Lower leg skin (tissue), 4 donors: ENCODE measurements at regions not wholly inside any gene's neighbourhood (a gene's known extent, or its start where the extent isn't known, plus 50 kb on each side); places are given as distances from the start of the nearest gene placed in this dataset.
"Not testable (repeated sequence)": the region's sequence is repeated elsewhere in the genome, so short reads cannot be mapped to it uniquely, and the experiment has no call there.

ENCODE experiments used
- DNase-seq, 2 donors: peaks; one replicate each; pipeline ENCODE4 v3.0.0-alpha.2; 2019; ENCODE audit warnings: low spot score in 2 of 2
- H3K4me3 ChIP-seq: fragments of 200-600 bp; sonication (generic); 2 replicates; pipeline ENCODE4 v1.5.1; 2017; ENCODE audit warnings: mild to moderate bottlenecking, low read depth; ENCODE audit not compliant: poor library complexity, severe bottlenecking
- CTCF ChIP-seq, 3 donors: fragments of 450-650 bp; IDR thresholded peaks; one replicate each; pipeline ENCODE4 v1.5.1; 2016; ENCODE audit warnings: antibody characterized with exemption in 3 of 3, mild to moderate bottlenecking in 3 of 3, moderate library complexity in 2 of 3
- POLR2A ChIP-seq, 2 donors: fragments of 450-650 bp; IDR thresholded peaks; one replicate each; pipeline ENCODE4 v1.6.1; 2016 to 2017; ENCODE audit warnings: antibody characterized with exemption in 2 of 2, mild to moderate bottlenecking in 1 of 2, moderate library complexity in 1 of 2
- WGBS, 2 donors: methylation state at CpG; one replicate each; pipeline ENCODE4 v1.1.5; 2018; 5-methylcytosine and 5-hydroxymethylcytosine counted together
- intact Hi-C: fragments of 100-400 bp; cut with DNase I; formaldehyde crosslinking; loops from one replicate; pipeline ENCODE4 v1.15.0; 2023; ENCODE audit warnings: low total_unique reads

GRCh38 chr3:163508206-163508605 is 1570.1 kb downstream of the SI start:
- WGBS, 2 donors, result 46 to 48% methylated on average over 2 of the region's 2 CpGs
- no peak for TF ChIP-seq CTCF (IDR thresholded peaks at IDR 0.05)
- no peak for TF ChIP-seq POLR2A (IDR thresholded peaks at IDR 0.05)
- no peak overlapping the region for H3K4me3 ChIP-seq
- no peak for DNase-seq
- intact Hi-C loops, result no loop called here

GRCh38 chr3:163504974-163505373 is 1573.3 kb downstream of the SI start:
- intact Hi-C loops, result no loop called here
- TF ChIP-seq CTCF (IDR thresholded peaks at IDR 0.05), result no peak
- TF ChIP-seq POLR2A (IDR thresholded peaks at IDR 0.05), result no peak
- no peak for DNase-seq
- H3K4me3 ChIP-seq, result no peak overlapping the region

- intact Hi-C loops, H3K4me3 ChIP-seq, DNase-seq: not testable (repeated sequence)
- WGBS, 2 donors, result 89 to 94% methylated on average over 11 of the region's 11 CpGs
These were observed 1578.5 kb downstream of the SI start for GRCh38 chr3:163499736-163500219.

GRCh38 chr3:163498842-163499735 is 1579.2 kb downstream of the SI start:
- WGBS, 2 donors, result 93% methylated on average over 42 to 47 of the region's 47 CpGs
- H3K4me3 ChIP-seq, intact Hi-C loops, DNase-seq: not testable (repeated sequence)

GRCh38 chr3:163491714-163492113 is 1586.6 kb downstream of the SI start:
- no peak overlapping the region for H3K4me3 ChIP-seq
- intact Hi-C loops, result no loop called here
- 50 to 52% methylated on average over 1 of the region's 1 CpG for WGBS, 2 donors
- no peak for DNase-seq
- no peak for TF ChIP-seq CTCF (IDR thresholded peaks at IDR 0.05)
- no peak for TF ChIP-seq POLR2A (IDR thresholded peaks at IDR 0.05)

GRCh38 chr3:163490119-163490518 is 1588.2 kb downstream of the SI start:
- DNase-seq, result no peak
- intact Hi-C loops, result no loop called here
- H3K4me3 ChIP-seq, result no peak overlapping the region
- TF ChIP-seq POLR2A (IDR thresholded peaks at IDR 0.05) (no peak), CTCF (IDR thresholded peaks at IDR 0.05) (no peak)
- WGBS, 2 donors, result 96 to 100% methylated on average over 1 of the region's 1 CpG

- no peak for DNase-seq
- H3K4me3 ChIP-seq, result no peak overlapping the region
- intact Hi-C loops, result no loop called here
- TF ChIP-seq CTCF (IDR thresholded peaks at IDR 0.05), result no peak
- TF ChIP-seq POLR2A (IDR thresholded peaks at IDR 0.05), result no peak
These were observed 1595.6 kb downstream of the SI start for GRCh38 chr3:163482695-163483094.
